B cell (primary cell): ENCODE measurements at regions not wholly inside any gene's neighbourhood (a gene's known extent, or its start where the extent isn't known, plus 50 kb on each side); places are given as distances from the start of the nearest gene placed in this dataset.

Experiments used
- CTCF ChIP-seq: fragments of 200-600 bp; IDR thresholded peaks from one replicate; pipeline ENCODE4 v1.8.0; 2022; ENCODE audit warnings: antibody characterized with exemption, mild to moderate bottlenecking
- EZH2 ChIP-seq: IDR thresholded peaks from 2 replicates; pipeline ENCODE4 v1.6.1; 2012; ENCODE audit warnings: borderline replicate concordance, low read depth, mild to moderate bottlenecking, moderate library complexity, low read length; ENCODE audit not compliant: insufficient read depth, poor library complexity, severe bottlenecking

GRCh38 chr13:88377852-88378251 lies 706.7 kb downstream of the SLITRK5 start:
- TF ChIP-seq CTCF (no peak), EZH2 (no peak)
